Astrocyte (in vitro differentiated cells and primary cell): ENCODE measurements at regions not wholly inside any gene's neighbourhood (a gene's known extent, or its start where the extent isn't known, plus 50 kb on each side); places are given as distances from the start of the nearest gene placed in this dataset.

Experiments
- CTCF ChIP-seq: IDR thresholded peaks from 2 replicates; pipeline ENCODE4 v1.5.1; 2011; ENCODE audit warnings: low read depth, mild to moderate bottlenecking, inconsistent platforms, low read length, moderate library complexity; ENCODE audit not compliant: insufficient read depth
- EZH2 ChIP-seq: IDR thresholded peaks from 2 replicates; pipeline ENCODE4 v1.6.1; 2012; ENCODE audit warnings: mild to moderate bottlenecking, low read length, inconsistent platforms; ENCODE audit not compliant: insufficient read depth

DNA sequence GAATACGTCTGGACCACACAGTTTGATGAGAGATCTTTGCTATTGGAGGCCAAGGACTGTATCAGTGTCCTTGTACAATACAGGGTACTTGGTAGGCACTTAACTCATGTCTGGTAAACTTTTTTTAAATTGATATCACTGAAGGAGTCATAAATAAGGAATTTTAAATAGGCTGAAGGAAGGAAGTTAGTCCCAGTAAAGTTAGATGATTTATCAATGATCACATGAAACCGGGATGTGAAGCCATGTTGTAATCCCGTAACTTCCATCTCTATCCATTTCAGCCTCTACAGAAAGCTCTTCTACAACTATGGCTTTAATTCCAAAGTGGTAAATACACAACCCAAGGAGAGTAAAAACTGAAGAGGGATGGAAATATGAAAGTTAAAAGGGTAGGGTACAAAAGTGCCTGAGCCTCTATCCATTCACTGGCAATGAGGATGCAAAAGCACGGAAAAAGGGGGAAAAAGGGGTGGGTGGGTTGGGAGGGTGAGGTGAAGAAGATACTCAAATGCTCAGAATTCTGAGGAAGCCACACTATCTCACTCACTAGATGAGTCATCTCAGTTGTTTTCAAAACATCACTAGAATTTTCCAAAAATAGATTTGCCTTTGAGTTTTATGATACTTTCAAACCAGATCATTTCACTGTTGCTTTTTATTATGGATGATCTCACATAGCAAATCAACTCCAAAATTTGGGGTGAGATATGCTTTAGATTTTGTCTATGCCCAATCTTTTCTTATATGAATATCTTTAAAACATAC is 1053.5 kb downstream of the NR2F1-AS1 start:
- TF ChIP-seq CTCF = no peak
- no peak for TF ChIP-seq EZH2
